KBM-7 (cell line): ENCODE measurements at regions not wholly inside any gene's neighbourhood (a gene's known extent, or its start where the extent isn't known, plus 50 kb on each side); places are given as distances from the start of the nearest gene placed in this dataset.

Source experiments
- DNase-seq: peaks from one replicate; pipeline ENCODE4 v3.0.0-alpha.2; 2015
- in situ Hi-C: fragments of 300-500 bp; cut with MboI; formaldehyde crosslinking; loops from 2 replicates; pipeline ENCODE4 v1.14.3; 2020; ENCODE audit warnings: low sequenced_read_pairs, low pct_unique_long_range_greater_than_20kb, mixed read lengths

GRCh38 chr10:78301891-78302738 lies 268.5 kb downstream of the RPS24 start:
- DNase-seq: peak; percentile 35
- in situ Hi-C loops: no loop called here

- in situ Hi-C loops: no loop called here
- no peak for DNase-seq
Observed at GRCh38 chr10:78302739-78302988, 269.0 kb downstream of the RPS24 start.

GRCh38 chr10:78302989-78303854 lies 269.6 kb downstream of the RPS24 start:
- peak; percentile 98 for DNase-seq
- in situ Hi-C loops: no loop called here

DNA sequence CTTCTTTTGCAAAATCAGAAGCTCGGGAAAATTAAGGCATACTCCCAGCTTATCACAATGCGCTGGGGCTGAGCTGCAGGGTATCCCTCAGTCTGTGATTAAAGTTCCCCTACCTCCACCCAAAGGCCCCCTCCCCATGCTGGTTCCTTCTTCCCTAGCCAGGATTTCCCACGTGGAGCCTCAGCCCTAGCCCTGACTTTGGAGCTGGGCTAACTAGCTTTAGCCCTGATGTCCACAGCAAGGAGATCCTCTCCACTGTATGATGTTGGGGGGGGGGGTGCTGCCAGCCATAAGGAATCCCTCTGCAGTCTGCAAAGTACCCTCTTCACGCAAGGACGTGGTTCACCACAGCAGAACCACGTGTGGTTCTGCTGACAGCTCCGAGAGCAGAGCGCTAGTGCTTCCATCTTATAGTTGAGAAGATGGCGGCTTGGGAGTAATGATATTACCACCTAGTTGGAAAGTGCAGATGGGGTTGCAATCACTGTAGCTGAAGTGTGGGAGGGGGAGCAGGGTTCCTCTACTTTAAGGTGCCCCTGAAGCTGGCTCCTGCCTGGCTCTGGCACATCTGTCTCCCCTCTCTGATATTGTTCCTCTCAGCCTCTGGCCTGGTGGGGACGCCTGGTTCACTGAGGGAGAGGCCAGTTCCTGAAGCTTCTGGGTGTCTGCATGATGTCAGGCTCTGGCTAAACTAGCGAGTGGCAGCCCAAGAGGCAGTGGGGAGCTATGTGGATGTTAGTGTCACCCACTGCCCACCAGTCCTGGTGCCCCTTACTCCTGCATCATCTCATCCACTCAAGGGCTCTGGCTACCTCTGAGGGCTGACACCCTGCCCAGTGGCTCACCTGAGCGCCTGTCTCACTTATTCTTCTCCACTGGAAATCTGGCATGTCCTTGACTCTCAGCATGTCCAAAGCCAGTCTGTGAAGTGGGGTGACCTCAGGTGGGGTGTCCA lies 270.7 kb downstream of the RPS24 start:
- DNase-seq: no peak
- in situ Hi-C loops: no loop called here

DNA sequence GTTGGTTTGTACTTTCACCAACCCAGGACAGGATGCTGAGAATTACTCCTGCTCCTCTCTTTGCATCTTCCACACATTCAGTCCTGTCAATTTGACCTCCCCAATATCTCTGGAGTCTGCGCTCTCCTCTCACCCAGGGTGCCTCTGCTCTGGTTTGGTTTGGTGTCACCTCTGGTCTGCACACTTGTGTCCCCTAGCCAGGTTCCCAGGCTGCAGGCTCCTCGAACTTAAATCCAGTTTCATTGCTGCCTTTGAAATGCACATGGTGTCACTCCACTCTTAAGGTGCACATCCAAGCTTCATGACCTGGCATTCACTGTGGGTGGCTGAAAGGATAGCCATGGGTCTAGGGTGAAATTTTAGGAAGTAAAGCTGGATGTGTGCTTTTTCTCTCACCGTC lies 271.6 kb downstream of the RPS24 start:
- in situ Hi-C loops: no loop called here
- no peak for DNase-seq

DNA sequence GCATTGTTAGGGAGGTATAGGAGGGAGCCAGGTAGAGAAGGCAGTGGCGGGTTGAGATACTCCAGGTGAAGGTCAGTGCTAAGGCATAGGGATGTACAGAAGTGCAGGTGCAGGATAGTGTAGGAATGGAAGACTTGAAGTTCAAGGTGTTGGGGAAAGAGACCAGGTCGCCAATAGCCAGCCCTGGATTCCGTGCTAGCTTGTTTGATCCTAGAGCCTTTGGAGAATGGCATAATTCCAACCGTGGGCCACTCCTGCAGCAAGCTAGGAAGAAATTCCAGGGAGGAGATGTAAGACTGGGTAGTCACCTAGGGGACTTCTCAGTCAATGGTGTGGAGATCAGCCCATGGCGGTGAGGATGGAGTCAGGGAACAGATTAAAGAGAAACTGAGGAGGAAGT lies 272.7 kb downstream of the RPS24 start:
- no peak for DNase-seq
- in situ Hi-C loops: no loop called here

DNA sequence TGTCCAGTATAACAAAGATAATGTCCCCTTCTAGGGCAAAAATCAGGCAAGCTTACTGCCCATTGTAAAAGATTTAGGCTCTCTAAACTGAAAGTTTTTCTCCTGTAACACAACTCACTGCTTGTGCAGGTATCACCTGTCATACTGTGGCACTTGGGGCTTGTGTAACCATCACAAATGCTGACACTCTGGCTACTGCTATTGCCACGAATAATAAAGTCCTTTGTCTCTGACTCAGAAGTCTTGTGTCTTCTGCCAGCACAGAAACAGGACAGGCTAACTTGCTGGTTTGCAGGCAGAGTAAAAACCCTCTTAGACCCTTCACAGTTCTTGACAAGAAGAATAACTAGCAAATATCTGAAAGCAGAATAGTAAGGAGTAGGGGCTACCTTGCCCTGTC lies 273.9 kb downstream of the RPS24 start:
- in situ Hi-C loops: no loop called here
- no peak for DNase-seq

GRCh38 chr10:78309536-78310237 lies 276.0 kb downstream of the RPS24 start:
- in situ Hi-C loops: no loop called here
- no peak for DNase-seq

- DNase-seq: no peak
- in situ Hi-C loops: no loop called here
Observed at GRCh38 chr10:78310481-78311080, 276.9 kb downstream of the RPS24 start.

GRCh38 chr10:78312197-78313047 lies 278.8 kb downstream of the RPS24 start:
- in situ Hi-C loops: no loop called here

GRCh38 chr10:78313048-78313381 lies 279.4 kb downstream of the RPS24 start:
- DNase-seq: no peak
- in situ Hi-C loops: no loop called here

More at GRCh38 chr10:78312197-78313047, 278.8 kb downstream of the RPS24 start:
- no peak for DNase-seq

- in situ Hi-C loops: no loop called here
Observed at GRCh38 chr10:78313636-78314035, 280.0 kb downstream of the RPS24 start.

GRCh38 chr10:78314651-78315050 lies 281.0 kb downstream of the RPS24 start:
- DNase-seq: no peak
- in situ Hi-C loops: no loop called here

More at GRCh38 chr10:78313636-78314035, 280.0 kb downstream of the RPS24 start:
- DNase-seq: no peak

DNA sequence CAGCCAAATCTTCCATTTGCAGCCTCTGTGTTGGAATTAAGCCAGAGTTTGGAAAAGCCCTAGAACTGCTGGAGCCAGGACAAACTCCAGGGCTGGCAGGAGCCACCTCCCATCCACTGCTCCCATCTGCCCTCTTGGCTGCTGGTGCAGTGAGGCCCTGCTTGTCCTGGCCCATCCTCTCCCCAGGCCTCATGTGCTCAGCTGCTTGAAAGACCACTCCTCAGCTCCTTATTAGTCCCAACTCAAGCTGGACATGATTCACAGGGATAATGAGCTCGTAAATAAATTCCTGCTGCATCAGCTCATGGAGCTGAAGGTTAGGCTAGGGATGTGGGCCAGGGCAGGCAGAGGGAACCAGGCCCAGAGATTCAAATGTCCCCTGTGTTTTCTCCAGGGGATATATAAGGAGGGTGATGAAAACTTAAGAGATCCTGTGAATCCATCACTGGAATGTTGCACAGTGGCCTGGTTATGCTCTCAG lies 282.8 kb downstream of the RPS24 start:
- no peak for DNase-seq
- in situ Hi-C loops: no loop called here

- DNase-seq: no peak
Observed at GRCh38 chr10:78318305-78318704, 284.6 kb downstream of the RPS24 start.

GRCh38 chr10:78319371-78319770 lies 285.7 kb downstream of the RPS24 start:
- DNase-seq: no peak
- in situ Hi-C loops: no loop called here

More at GRCh38 chr10:78318305-78318704, 284.6 kb downstream of the RPS24 start:
- in situ Hi-C loops: no loop called here

- in situ Hi-C loops: no loop called here
- DNase-seq: no peak
Observed at GRCh38 chr10:78319841-78320240, 286.2 kb downstream of the RPS24 start.

DNA sequence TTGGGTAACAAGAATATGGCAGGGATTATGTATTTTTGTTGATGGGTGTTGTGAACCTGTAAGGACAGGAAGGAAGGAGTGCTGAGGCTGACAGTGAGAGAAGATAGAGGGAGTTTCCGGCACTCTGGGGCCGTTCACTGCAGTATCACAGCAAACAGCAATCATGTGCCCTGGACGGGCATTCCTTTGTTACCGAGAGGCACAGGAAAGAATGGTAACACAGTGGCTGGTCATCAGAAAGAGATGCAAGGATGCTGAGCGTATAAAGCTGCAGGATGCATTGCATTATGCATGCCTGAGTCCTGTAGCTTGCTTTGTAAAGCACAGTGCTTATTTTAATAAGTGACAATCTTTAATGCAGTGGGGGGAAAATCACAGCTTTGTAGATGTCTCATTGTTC lies 286.8 kb downstream of the RPS24 start:
- no peak for DNase-seq
- in situ Hi-C loops: no loop called here
